ENCODE measurements at regions not wholly inside any gene's neighbourhood (a gene's known extent, or its start where the extent isn't known, plus 50 kb on each side); places are given as distances from the start of the nearest gene placed in this dataset.

DNA sequence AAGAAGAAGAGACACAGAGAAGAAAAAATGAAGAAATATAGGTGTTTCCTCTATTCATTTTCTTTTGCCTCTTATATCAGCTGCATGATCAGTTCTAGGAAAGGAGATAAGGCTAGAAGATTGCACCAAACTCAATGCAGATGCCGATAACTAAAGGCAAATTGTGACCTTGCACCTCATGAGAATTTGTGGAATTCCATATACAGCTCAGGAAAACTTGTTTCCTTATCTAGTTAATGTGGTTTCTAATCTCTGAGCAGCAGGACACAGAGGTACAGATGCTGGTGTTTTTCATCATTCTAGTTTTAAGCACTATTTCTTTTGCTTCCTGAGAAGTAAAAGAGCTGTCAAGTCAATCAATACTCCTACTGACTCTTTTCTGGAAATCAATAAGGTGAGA, 104.6 kb upstream of the NWD2 start:
- TF ChIP-seq, protein P1, sequence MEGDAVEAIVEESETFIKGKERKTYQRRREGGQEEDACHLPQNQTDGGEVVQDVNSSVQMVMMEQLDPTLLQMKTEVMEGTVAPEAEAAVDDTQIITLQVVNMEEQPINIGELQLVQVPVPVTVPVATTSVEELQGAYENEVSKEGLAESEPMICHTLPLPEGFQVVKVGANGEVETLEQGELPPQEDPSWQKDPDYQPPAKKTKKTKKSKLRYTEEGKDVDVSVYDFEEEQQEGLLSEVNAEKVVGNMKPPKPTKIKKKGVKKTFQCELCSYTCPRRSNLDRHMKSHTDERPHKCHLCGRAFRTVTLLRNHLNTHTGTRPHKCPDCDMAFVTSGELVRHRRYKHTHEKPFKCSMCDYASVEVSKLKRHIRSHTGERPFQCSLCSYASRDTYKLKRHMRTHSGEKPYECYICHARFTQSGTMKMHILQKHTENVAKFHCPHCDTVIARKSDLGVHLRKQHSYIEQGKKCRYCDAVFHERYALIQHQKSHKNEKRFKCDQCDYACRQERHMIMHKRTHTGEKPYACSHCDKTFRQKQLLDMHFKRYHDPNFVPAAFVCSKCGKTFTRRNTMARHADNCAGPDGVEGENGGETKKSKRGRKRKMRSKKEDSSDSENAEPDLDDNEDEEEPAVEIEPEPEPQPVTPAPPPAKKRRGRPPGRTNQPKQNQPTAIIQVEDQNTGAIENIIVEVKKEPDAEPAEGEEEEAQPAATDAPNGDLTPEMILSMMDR (IDR thresholded peaks at IDR 0.05; ENCODE audit: extremely low read depth, insufficient read depth, missing control alignments) = no peak
- DNase-seq (ENCODE audit: low spot score) = no peak
- in situ Hi-C loops (cut with MboI; ENCODE audit: low pct_unique_long_range_greater_than_20kb, low sequenced_read_pairs, unreplicated experiment) = no loop called here

DNA sequence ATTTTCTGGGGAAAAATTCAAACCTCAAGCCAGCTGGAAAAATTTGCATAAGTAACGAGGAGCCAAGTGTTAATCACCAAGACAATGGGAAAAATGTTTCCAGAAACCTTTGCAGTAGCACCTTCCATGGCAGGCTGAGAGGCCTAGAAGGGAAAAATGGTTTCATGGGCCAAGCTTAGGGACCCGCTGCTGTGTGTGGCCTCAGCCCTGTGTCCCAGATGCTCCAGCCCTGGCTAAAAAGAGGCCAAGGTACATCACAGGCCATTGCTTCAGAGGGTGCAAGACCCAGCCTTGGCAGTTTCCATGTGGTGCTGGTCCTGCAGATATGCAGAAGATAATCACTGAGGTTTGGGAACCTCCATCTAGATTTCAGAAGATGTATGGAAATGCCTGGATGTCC, 98.3 kb upstream of the NWD2 start:
- DNase-seq (ENCODE audit: low spot score) = no peak
- in situ Hi-C loops (cut with MboI; ENCODE audit: low pct_unique_long_range_greater_than_20kb, low sequenced_read_pairs, unreplicated experiment) = no loop called here
- TF ChIP-seq, protein P1 (IDR thresholded peaks at IDR 0.05; ENCODE audit: extremely low read depth, insufficient read depth, missing control alignments) = no peak

DNA sequence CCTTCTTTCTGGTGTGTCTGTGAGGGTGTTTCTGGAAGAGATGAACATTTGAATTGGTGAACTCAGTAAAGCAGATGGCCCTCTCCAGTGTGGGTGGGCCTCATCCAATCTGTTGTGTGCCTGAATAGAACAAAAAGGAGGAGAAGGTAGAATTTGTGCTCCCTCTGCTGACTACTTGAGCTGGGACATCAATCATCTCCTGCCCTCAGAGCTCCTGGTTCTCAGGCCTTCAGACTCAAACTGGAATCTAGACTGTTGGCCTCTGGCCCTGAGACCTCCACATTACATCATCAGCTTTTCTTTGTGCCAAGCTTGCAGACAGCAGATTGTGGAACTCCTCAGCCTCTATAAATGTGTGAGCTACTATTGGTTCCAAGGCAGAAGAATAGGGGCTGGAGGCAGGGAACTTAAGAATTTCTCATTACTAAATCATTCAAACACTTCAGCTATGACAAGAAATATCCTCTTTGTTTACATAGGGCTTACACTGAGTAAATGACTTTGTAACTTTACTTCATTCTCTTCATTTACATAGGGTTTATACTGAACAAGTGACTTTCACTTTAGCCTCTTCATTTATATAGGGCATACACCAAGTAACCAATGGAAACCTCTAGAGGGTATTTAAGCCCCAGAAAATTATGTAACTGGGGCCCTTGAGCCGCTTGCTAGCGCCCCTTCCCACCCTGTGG, 86.9 kb upstream of the NWD2 start:
- TF ChIP-seq, protein P1 (IDR thresholded peaks at IDR 0.05; ENCODE audit: extremely low read depth, insufficient read depth, missing control alignments) = peak; percentile 15
- DNase-seq (ENCODE audit: low spot score) = no peak
- in situ Hi-C loops (cut with MboI; ENCODE audit: low pct_unique_long_range_greater_than_20kb, low sequenced_read_pairs, unreplicated experiment) = no loop called here

DNA sequence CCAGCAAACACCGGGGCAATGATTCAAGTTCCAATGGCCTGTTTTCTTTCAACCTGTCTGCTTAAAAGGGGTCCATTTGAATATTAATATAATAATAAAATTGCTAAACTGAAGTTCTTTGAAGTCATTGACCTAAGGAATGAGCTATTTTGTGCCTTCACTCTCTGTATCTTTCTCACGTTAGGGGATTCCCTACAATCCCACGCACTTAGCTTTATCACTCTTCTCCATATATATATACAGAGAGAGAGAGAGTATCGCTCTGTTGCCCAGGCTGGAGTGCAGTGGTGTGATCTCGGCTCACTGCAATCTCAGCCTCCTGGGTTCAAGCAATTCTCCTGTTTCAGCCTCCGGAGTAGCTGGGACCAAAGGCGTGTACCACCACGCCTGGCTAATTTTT, 83.9 kb upstream of the NWD2 start:
- in situ Hi-C loops (cut with MboI; ENCODE audit: low pct_unique_long_range_greater_than_20kb, low sequenced_read_pairs, unreplicated experiment) = no loop called here
- TF ChIP-seq, protein P1 (IDR thresholded peaks at IDR 0.05; ENCODE audit: extremely low read depth, insufficient read depth, missing control alignments) = no peak
- no peak for DNase-seq (ENCODE audit: low spot score)

DNA sequence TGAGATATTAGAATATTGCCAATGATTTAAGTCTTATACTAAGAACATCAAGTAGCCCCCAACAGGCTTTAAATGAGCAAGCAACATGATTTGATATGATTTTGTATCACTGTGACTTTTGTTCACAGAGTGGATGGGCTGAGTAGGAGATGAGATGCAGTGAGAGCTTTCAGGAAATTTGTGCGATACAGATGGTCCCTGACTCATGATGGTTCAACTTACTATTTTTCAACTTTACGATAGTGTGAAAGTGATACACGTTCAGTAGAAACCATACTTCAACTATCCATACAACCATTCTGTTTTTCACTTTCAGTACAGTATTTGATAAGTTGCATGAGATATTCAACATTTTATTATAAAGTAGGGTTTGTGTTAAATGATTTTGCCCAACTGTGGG, 78.7 kb upstream of the NWD2 start:
- TF ChIP-seq, protein P1 (IDR thresholded peaks at IDR 0.05; ENCODE audit: extremely low read depth, insufficient read depth, missing control alignments) = no peak
- no peak for DNase-seq (ENCODE audit: low spot score)
- in situ Hi-C loops (cut with MboI; ENCODE audit: low pct_unique_long_range_greater_than_20kb, low sequenced_read_pairs, unreplicated experiment) = no loop called here

DNA sequence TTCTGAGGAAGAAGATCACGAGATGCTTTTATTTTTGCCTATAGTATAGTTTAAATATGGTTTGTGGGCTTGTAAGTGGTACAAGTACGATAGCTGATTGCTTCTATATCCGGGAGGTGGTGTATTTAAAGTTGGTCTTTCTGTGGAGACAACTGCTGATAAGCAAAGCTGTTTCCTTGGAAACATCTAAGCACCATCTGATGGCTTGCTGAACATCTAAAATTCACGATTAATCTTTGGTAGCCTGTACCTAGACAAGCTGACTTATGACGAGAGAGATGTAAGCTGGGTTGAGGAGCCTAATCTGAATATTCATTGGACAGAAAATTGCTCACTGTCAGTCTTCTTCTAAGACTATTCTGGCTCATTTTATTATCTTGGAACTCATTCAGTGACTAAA, 74.6 kb upstream of the NWD2 start:
- TF ChIP-seq, protein P1 (IDR thresholded peaks at IDR 0.05; ENCODE audit: extremely low read depth, insufficient read depth, missing control alignments) = no peak
- no peak for DNase-seq (ENCODE audit: low spot score)
- in situ Hi-C loops (cut with MboI; ENCODE audit: low pct_unique_long_range_greater_than_20kb, low sequenced_read_pairs, unreplicated experiment) = no loop called here
